Adrenal gland (tissue), 9 donors: ENCODE measurements at regions not wholly inside any gene's neighbourhood (a gene's known extent, or its start where the extent isn't known, plus 50 kb on each side); places are given as distances from the start of the nearest gene placed in this dataset.

ENCODE experiments used
- DNase-seq, 7 donors: peaks; one replicate each; pipeline ENCODE4 v3.0.0-alpha.2; 2019 to 2020
- H3K27ac ChIP-seq, 5 donors: fragments of 200-600 bp; sonication (generic) in 4 of 5; 1 replicate in 3 of 5; 2 replicates in 2 of 5; pipeline versions ENCODE4 v1.5.1 to v1.8.0; 2016 to 2020; ENCODE audit warnings: mild to moderate bottlenecking in 1 of 5
- H3K27me3 ChIP-seq: fragments of 200-600 bp; 2 replicates; pipeline ENCODE4 v1.8.0; 2021
- H3K36me3 ChIP-seq, 2 donors: fragments of 200-600 bp; replicated peaks in 1 of 2; 1 replicate in 1 of 2; 2 replicates in 1 of 2; pipeline versions ENCODE4 v1.5.1 to v1.8.0; 2018 to 2022
- H3K4me1 ChIP-seq, 2 donors: fragments of 200-600 bp; replicated peaks in 1 of 2; 1 replicate in 1 of 2; 2 replicates in 1 of 2; pipeline versions ENCODE4 v1.5.1 to v1.8.0; 2018 to 2021
- H3K4me3 ChIP-seq, 4 donors: fragments of 200-600 bp; sonication (generic) in 3 of 4; one replicate each; pipeline ENCODE4 v1.5.1; 2016 to 2018
- H3K9me3 ChIP-seq, 3 donors: fragments of 200-600 bp; sonication (generic) in 1 of 3; replicated peaks in 1 of 3; 1 replicate in 2 of 3; 2 replicates in 1 of 3; pipeline versions ENCODE4 v1.5.1 to v1.8.0; 2016 to 2021
- POLR2A ChIP-seq, 2 donors: fragments of 450-650 bp; IDR thresholded peaks; one replicate each; pipeline ENCODE4 v1.6.1; 2017; ENCODE audit warnings: antibody characterized with exemption in 2 of 2, mild to moderate bottlenecking in 2 of 2, moderate library complexity in 1 of 2
- WGBS, 4 donors: extraction: QIAGEN DNeasy Blood & Tissue Kit in 2 of 4; methylation state at CpG; one replicate each; pipeline versions ENCODE4 v1.1.5 to v1.1.7; 2013 to 2017; 5-methylcytosine and 5-hydroxymethylcytosine counted together
- intact Hi-C, 2 donors: fragments of 100-400 bp; cut with DNase I; formaldehyde crosslinking; loops; one replicate each; pipeline versions ENCODE4 v1.14.1 to v1.15.0; 2022 to 2023
- TF ChIP-seq, protein P1 (sequence below), 6 experiments: fragments of 450-650 bp in 4 of 6; fragments of 200-600 bp in 2 of 6; sonication (generic) in 1 of 6; IDR thresholded peaks; 1 replicate in 5 of 6; 2 replicates in 1 of 6; pipeline versions ENCODE4 v1.5.1 to v1.8.0; 2016 to 2021; ENCODE audit warnings: antibody characterized with exemption in 6 of 6, mild to moderate bottlenecking in 2 of 6, moderate library complexity in 1 of 6
- donor health status: healthy with polysubstance abuse.
- donor health status: Bipolar disorder and iron deficiency.
- donor health status: DM: yes; HTN: yes; CAD: no.
- donor health status: DM: no; HTN: no; CAD: no.
- donor health status: DM: no; HTN: no; CAD: no.

DNA sequence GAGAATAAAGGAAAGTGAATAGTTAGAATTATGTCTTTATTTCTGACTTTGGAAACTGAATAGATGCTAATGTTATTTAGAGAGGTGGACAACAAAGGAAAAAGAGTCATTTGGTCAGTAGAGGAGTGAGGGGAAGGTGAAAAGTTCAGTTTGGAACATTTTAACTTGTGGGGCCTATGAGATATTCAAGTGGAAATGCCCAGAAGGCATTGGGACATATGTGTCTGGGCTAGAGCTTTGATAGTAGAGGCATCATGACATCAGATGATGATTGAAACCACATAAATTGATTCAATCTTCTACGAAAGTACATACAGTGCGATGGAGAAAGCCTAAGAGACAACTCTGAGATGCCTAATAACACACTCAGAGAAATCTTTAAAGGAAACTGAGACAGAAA is 151.7 kb upstream of the COL11A1 start:
- Histone ChIP-seq H3K36me3 (no peaks in the 10 kb centered on the region), H3K4me3 (no peak overlapping the region), H3K27ac (no peak overlapping the region), H3K27me3 (no peaks in the 10 kb centered on the region), H3K4me1 (no peaks in the 10 kb centered on the region), H3K9me3 (no peaks in the 10 kb centered on the region)
- WGBS, 4 donors = 77 to 88% (median 78%) methylated on average over 2 of the region's 2 CpGs
- no peak for TF ChIP-seq POLR2A (IDR thresholded peaks at IDR 0.05)
- TF ChIP-seq, protein P1, sequence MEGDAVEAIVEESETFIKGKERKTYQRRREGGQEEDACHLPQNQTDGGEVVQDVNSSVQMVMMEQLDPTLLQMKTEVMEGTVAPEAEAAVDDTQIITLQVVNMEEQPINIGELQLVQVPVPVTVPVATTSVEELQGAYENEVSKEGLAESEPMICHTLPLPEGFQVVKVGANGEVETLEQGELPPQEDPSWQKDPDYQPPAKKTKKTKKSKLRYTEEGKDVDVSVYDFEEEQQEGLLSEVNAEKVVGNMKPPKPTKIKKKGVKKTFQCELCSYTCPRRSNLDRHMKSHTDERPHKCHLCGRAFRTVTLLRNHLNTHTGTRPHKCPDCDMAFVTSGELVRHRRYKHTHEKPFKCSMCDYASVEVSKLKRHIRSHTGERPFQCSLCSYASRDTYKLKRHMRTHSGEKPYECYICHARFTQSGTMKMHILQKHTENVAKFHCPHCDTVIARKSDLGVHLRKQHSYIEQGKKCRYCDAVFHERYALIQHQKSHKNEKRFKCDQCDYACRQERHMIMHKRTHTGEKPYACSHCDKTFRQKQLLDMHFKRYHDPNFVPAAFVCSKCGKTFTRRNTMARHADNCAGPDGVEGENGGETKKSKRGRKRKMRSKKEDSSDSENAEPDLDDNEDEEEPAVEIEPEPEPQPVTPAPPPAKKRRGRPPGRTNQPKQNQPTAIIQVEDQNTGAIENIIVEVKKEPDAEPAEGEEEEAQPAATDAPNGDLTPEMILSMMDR (IDR thresholded peaks at IDR 0.05) = no peak
- DNase-seq = no peak
- intact Hi-C loops = no loop called here

- DNase-seq = no peak
- intact Hi-C loops = no loop called here
- no peak overlapping the region for H3K4me3 ChIP-seq
Observed at GRCh38 chr1:103256490-103256889, 148.2 kb upstream of the COL11A1 start.

DNA sequence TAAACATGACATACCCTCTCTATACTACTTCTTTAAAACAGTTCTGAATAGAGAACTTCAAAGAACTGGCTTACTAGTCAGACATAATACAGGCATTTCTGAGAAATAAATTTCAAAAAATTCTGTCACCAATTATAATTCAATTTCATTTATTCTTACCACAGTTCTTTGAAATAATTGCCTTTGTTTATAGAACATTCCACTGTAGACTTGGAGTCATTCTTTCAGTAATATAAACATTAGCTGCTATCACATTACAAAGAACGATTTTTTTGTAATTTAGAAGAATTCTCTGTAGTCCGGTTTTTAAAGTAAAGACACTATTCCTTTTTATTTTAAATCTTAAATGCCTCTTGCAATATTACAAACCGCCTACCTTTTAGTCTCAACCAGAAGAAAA is 146.4 kb upstream of the COL11A1 start:
- H3K9me3 ChIP-seq = no peaks in the 10 kb centered on the region
- H3K4me1 ChIP-seq = no peaks in the 10 kb centered on the region
- no peak overlapping the region for H3K27ac ChIP-seq
- TF ChIP-seq POLR2A (IDR thresholded peaks at IDR 0.05) = no peak
- TF ChIP-seq, protein P1 (IDR thresholded peaks at IDR 0.05) = no peak
- no peak overlapping the region for H3K4me3 ChIP-seq
- DNase-seq = no peak
- intact Hi-C loops = no loop called here
- H3K36me3 ChIP-seq = no peaks in the 10 kb centered on the region
- H3K27me3 ChIP-seq = no peaks in the 10 kb centered on the region
- 56 to 62% (median 60%) methylated on average over 3 of the region's 3 CpGs for WGBS, 4 donors

More at GRCh38 chr1:103256490-103256889, 148.2 kb upstream of the COL11A1 start:
- H3K27me3 ChIP-seq = no peaks in the 10 kb centered on the region
- H3K27ac ChIP-seq = no peak overlapping the region
- H3K36me3 ChIP-seq = no peaks in the 10 kb centered on the region
- WGBS, 4 donors = 88 to 95% (median 92%) methylated on average over 1 of the region's 1 CpG
- H3K4me1 ChIP-seq = no peaks in the 10 kb centered on the region
- TF ChIP-seq POLR2A (IDR thresholded peaks at IDR 0.05) = no peak
- TF ChIP-seq, protein P1 (IDR thresholded peaks at IDR 0.05) = no peak
- H3K9me3 ChIP-seq = no peaks in the 10 kb centered on the region

DNA sequence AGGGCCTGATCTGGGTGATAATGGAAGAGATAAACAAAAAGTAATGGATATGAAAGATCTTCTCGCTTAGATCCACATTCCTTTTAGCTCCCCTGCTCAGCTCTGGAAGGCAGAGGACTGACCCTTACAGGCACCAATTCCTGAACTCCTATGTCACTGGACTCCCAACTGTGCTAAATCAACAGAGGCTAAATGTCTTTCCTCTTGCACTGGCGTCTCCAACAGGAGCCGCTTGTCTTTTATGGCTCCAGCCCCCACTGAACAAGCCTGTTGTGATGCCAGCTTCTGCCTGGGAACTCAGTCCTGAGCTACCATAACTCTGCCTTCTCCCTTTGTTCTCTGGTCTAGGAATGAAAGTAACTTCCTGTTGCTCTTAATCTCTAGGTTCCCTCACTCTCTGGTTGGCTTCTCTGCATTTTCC is 142.1 kb upstream of the COL11A1 start:
- Histone ChIP-seq H3K27ac (no peak overlapping the region), H3K4me3 (no peak overlapping the region), H3K27me3 (no peaks in the 10 kb centered on the region), H3K9me3 (no peaks in the 10 kb centered on the region), H3K36me3 (no peaks in the 10 kb centered on the region), H3K4me1 (no peaks in the 10 kb centered on the region)
- no peak for DNase-seq
- 41 to 56% (median 53%) methylated on average over 3 of the region's 3 CpGs for WGBS, 4 donors
- intact Hi-C loops = no loop called here
- TF ChIP-seq POLR2A (IDR thresholded peaks at IDR 0.05) = no peak
- TF ChIP-seq, protein P1 (IDR thresholded peaks at IDR 0.05) = no peak
